ENCODE measurements at regions not wholly inside any gene's neighbourhood (a gene's known extent, or its start where the extent isn't known, plus 50 kb on each side); places are given as distances from the start of the nearest gene placed in this dataset.
"Not testable (repeated sequence)": the region's sequence is repeated elsewhere in the genome, so short reads cannot be mapped to it uniquely, and the experiment has no call there.

DNA sequence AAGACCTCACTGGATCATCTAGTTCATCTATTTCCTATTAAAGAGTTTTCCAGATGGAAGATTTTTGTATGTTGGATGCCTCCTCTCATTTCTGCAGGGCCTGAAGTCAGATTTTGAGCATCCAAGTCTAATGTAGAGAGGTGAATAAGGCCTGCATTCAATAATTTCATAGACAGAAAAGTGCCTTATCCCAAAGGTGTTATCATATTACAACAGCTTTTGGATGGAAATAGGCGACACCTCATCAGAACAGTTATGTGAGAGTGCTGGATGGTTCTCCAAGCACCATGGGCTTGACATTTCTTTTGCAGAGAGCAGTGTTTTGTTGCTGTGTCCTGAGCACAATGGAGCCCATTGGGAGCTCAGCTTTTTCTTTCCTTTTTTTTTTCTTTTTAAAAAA lies 162.4 kb upstream of the MEOX2 start:
- no peak for DNase-seq

DNA sequence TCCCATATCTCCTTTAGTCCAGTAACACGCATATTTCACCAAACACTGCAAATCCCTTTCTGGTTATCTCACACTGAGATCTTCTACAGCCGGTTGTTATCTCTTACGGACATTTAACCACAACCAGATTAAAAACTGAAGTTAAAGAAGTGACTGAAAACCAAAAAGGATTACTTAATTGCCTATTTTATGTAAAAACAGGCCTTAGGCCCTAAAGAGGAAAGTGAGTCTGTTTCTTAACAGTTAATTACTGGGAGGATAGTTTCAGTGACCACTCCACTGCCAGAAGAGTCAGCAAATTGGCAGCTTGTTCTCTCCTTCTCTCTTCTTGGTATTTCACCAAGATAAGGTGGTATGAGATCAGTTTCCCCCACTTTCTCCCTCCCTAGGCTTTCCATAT lies 161.9 kb upstream of the MEOX2 start:
- no peak for DNase-seq

DNA sequence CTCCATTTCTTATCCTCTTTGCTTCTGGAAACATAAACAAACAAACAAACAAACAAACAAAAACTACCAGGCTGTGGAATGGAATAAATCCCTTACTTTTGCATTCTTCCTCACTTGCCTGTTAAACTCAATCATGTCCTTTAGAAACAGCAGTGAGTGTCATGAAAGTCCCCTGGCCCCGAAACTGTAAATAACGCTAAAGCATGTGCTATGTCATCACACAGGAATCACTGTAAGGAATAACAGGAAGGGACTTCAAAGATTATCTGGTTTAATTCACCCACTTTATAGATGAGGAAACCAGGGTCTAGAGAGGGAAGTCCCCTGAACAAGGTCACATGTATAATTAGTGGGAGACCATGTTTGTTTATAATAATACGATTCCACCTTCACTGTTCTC lies 159.4 kb upstream of the MEOX2 start:
- no peak for DNase-seq

DNA sequence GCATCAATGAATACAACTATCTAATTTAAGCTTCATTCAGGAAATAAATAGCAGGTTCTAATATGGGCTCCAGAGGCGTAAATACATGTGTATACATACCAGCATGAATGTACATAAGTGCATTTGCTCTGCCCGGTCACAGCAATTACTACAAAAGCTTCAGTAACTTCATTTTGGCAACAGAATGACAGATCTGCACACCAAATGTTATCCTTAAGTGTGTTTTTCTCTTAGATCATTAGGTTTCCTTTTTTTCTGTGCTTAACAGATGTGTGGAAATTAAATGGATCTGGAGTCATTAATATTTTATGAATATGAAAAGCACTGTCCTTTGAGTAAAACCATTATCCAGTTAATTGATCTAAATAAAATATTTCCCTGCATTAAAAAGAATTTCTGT lies 159.0 kb upstream of the MEOX2 start:
- no peak for DNase-seq

DNA sequence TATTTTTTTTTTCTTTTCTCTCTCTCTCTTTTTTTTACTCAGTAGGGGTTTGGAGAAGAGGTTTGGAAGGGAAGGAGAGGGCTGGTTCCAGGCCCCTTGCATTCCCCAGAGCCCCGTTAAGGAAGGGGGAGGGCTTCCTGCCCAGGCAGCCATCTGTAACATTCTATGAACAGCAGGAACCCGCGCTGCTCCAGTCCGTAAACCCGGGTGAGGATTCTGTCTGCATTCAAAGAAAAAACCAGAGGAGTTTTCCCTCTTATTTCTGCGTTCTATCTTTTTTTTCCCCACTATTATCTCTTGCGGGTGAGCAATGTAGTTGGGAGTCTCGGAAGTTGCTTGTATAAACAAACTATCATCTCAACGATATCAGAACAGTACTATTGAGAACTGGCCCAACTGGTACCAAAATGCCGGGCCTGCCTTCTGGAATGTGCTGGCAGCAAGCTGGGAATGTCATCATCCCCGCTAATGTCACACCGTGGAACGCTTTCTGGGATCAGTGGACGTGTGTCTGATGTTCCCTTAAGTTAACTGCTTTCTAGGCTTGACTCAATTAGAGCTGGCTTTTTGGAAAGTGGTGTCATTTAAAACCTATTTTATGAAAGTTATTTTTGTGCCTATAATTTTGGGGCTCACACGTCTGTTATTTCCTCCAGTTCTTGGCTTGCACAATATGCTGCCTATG lies 153.1 kb upstream of the MEOX2 start:
- DNase-seq, result no peak

DNA sequence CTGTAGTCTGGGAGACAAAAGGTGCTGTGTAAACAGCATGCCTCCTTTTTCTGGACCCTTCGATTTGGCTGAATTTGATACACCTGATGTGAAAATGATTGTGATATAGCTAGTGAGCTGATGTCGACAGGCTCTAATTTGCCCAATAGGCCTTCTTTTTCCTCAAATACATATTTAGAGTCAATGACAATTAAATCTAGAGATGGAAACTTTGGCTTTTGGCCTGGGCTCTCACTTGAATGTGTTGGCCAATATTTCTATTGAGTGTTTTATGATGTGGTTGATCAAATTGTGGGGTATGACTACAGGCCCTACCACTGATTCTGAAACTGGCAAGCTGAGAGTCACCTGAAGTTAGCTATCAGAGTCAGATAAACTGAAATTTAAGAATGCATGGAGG lies 151.8 kb upstream of the MEOX2 start:
- no peak for DNase-seq

DNA sequence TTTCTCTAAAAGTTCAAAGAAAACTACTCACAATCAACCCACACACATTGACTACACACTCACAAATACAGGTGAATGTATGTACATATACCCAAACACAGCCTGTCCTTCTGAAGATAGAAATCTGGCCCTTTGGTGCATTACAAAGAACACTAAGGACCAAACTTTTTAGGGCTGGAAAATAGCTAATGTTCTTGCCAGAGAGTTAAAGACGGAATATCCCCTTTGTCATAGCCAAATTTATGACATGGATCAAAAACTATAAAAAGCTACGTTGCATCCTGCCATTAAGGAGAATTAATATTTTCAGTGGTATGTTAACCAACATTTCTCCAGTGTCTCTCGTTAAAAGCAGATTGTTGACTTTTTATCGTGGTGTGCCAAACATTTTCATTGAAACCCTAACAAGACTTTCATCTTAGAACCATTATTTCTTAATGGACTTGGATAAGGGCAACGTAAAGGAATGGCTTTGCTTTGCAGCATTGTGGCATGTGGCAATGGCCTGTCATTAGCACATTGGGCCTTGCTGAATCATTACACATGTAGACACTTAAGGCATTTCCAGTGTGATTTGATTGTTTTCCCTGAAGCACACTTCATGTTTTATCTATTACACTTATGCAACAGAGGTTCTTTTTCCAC lies 150.9 kb upstream of the MEOX2 start:
- no peak for DNase-seq

DNA sequence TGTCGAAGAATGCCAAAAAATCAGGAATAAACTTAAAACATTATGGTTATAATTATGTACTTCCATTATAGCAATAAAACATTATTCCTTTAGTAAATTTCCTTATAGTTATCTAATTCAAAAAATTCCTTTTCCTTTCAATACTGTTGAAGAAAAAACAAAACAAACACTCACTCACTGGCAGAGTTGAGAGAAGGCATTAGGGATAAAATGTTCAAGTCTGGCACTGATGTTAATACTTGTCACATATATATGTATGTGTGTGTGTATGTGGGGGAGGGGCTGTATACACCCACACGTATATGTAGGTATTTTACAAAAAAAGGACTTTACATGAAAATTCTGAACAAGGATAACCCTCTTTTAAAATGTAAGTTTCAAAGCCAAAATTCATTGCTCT lies 150.2 kb upstream of the MEOX2 start:
- no peak for DNase-seq

DNA sequence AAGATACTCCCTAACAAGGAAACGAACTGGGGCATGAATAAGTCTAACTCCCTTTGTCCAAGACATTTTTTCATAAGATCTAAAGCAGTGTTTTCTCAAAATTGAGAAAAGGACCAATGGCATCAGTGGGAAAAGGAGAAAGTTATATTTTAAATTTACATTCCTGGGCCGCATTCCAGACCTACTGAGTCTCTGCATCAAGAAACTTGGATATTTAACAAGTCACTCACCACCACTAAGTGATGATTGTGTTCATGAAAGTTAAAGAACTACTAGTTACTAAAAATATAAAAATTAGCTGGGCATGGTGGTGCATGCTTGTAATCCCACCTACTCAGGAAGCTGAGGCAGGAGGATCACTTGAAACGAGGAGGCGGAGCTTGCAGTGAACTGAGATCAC lies 149.6 kb upstream of the MEOX2 start:
- DNase-seq, result no peak

DNA sequence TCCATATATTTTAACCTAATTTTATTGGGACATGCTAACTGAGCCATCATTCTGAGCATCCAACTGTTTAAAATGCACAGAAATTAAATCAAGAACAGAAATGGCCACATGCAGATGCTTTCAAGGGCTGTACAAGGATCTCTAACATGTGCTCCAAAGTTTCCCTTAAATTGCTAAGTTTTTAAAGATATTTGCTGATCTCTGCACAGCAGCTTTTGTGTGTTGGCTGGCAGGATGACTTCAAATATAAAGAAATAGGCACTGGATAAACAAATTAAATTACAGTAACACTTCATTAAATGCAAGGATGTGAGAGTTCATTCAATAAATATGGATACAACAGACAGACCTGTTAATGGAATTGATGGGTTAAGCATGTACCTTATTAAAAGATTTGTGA lies 148.0 kb upstream of the MEOX2 start:
- DNase-seq, result no peak

DNA sequence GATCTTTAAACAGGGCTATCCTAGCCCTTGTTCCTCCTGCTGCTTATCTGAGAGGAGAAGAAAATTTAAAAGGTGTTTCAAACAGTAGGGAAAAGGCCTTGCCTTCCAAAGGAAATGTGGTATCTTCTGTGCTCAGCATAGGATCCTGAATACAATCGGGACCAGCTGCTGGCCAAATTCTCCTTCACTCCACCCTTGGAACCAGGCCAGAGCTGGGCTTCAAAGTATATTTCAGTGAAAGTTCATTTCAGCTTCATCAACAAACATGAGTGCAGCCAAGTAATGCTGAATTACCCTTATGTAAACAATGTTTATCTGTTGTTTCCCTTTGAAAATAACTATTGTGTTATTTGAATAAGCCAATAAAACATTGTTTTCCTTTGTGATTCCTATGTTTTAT lies 146.5 kb upstream of the MEOX2 start:
- DNase-seq, result no peak

DNA sequence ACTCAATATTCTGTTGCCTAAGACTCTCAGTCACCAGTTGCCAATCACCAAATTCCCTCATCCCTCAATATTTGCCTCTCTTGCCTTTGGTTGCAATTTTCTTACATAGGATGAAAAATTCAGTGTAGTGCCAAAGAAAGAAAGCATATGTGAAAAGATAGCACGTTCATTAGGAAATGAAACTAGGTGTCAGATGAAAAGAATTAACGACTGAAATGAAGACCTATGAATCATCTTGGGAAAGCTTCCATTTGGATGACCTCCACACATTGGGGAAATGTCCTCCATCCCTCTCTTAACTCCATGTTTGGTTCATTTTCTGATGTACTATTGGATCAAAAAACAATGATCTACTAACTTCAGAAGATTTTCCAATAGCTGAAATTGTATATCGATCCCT lies 145.1 kb upstream of the MEOX2 start:
- no peak for DNase-seq

DNA sequence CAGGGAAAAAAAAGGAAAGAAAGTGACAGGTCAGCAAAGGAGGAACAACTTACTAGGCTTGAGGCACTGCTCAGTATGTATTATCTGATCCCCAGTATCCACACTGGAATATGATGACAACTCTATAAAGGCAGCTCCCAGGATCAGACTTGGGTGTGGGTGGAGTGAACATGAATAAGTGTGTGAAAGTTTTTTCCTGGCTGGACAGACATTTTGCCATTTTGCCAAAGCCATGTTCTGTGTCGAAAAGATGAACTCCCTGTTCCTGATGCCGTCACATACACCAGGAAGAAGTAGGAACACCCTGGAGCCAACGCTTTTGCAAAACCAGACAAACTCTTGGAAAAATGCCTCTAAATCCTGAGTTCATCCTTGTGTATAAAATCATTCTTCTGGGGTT lies 143.2 kb upstream of the MEOX2 start:
- no peak for DNase-seq

DNA sequence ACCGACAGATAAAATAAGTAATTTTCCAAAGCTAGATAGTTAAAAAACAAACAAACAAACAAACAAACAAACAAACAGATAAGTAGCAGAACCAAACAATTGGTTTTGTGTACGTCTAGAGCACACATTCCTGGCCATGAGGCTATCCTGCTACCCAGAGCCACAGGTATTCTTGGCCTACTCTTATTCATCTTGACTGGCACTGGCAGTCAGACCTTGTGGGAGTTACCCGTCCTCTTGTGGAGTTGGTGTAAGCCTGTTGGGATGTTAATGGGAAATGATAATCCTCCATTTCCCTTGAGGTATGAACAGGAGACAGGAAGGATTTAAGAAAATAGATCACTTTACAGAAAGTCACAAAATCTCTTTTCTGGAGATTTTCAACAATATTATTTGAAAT lies 142.4 kb upstream of the MEOX2 start:
- no peak for DNase-seq

DNA sequence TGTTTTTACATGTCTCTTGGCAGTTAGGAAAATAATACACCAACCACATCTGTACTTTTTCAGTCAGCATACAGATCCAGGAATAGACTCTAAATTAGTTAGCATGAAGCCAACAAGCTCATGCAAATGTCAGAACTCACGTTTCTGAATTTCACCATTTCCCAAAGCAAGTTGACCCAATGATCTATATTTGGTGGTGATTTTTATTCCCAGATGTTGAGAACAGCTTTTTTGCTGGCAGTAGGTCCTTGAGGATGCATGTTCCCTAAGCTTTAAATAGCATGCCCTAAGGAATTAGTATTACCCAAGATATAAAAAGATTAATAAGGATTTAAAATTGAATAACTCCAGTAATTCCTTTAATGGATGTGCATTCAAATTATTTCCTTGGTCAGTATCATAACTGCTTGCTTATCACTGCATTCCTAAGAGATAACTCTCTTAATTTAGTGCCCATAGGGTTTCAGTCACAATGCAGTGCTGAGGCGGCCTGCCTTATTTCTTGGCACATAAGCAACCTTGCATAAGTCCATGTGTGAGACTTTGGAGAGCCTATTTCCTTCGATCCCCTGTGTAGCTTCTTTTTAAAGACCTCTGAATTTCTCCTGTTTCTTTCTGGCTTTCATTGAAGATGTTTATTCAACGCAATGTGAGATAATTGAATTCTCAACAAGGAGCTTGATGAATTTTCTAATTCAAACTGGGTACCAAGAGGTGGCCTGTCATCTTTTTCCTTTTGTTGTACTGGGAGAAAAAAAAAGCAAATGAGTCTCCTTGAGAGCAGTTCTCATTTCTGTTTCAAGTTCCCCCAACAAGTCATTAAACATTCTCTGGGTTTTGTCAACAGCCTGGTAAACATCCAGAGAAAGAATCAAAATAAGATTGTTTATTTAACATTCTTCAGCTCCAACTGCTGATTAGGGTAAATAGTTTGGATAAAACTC lies 135.3 kb upstream of the MEOX2 start:
- DNase-seq, result no peak

DNA sequence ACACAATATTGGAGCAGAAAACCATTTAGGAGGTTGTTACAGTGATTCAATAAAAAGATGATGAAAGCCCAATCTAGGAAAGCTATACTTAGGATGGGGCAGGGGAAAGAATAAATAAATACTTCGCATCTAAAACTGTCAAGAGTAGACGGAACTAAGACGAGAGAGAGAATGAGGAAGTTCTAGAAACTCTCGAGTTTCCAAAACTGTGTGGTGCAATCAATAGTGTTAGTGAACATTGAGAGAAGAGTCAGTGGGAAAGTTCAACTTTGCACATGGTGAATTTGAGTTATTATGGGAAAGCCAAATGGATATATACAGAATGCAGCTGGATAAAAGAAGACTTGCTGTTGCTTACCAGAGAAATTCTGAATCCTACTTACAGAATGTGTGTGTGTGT lies 133.8 kb upstream of the MEOX2 start:
- no peak for DNase-seq

DNA sequence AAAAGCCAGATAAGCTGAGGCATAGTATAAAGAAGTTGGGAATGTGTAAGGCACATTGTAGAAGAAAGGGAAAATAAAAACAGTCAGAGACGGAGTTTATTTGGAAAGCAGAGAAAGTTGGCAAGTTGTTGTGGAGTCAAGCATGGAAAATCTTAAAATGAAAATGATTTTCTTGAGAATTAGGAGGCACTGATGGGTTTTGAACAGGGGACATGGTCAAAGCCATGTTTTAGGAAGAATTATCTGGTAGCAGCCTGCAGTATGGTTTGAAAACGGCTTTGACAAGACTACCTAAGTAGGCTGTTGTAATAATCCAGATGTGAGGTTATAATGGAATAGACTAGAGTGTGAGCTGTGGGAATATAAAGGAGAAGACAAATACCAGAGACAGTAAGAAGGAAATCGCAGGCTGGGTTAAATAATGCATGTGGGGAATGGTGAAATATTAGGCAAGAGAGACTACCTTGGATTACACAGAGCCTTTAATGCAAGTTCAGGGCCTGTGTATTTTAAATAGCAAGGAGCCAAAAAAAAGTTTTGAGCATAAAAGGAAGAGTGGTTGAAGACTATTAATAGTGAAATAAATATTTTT lies 130.4 kb upstream of the MEOX2 start:
- no peak for DNase-seq

DNA sequence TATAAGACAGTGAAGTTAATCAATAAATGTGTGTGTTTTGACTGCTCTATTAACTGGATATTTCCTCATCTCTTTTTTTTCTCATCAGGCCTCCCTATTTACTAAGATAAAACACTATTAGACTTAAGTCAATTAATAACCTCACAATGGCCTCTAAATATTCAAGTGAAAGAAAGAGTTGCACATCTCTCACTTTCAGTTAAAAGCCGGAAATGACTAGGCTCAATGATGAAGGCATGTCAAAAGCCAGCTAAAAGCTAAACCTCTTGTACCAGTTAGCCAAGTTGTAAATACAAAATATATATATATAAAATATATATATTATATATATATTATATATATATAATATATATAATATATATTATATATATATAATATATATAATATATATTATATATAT lies 127.0 kb upstream of the MEOX2 start:
- no peak for DNase-seq

DNA sequence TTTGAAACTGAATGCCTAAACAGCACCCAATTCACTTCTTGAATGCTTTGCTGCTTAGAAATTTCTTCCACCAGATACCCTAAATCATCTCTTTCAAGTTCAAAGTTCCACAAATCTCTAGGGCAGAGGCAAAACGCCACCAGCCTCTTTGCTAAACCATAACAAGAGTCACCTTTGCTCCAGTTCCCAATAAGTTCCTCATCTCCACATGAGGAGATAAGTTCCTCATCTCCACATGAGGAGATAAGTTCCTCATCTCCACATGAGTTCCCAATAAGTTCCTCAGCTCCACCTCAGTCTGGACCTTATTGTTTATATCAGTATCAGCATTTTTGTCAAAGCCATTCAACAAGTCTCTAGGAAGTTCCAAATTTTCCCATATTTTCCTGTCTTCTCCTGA lies 123.9 kb upstream of the MEOX2 start:
- not testable (repeated sequence) for DNase-seq

DNA sequence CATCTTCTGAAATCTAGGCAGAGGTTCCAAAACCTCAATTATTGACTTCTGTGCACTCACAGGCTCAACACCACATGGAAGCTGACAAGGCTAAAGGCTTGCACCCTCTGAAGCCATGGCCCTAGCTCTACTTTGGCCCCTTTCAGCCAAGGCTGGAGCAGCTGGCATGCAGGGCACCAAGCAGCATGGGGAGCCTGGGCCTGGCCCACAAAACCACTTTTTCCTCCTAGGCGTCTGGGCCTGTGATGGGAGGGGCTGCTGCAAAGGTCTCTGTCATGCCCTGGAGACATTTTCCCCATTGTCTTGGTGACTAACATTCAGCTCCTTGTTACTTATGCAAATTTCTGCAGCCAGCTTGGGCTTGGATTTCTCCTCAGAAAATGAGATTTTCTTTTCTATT lies 123.5 kb upstream of the MEOX2 start:
- DNase-seq, result not testable (repeated sequence)

DNA sequence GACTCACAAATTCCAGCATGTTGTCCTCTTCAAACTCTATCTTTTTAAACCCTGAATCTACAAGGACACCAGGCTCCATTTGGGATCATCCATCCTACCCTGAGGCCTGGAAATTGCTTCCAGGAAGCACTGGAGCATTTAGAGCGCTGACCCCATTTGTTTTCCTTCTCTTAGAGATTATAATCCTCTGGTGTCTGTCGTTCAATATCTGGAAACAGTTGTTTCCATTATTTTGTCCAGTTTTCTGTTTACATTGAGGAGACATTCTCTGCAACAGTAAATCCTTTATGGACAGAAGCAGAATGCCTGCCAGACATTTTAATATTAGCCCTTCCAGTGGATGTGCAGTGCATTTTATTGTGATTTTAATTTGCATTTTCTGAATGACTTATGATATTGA lies 119.4 kb upstream of the MEOX2 start:
- no peak for DNase-seq

DNA sequence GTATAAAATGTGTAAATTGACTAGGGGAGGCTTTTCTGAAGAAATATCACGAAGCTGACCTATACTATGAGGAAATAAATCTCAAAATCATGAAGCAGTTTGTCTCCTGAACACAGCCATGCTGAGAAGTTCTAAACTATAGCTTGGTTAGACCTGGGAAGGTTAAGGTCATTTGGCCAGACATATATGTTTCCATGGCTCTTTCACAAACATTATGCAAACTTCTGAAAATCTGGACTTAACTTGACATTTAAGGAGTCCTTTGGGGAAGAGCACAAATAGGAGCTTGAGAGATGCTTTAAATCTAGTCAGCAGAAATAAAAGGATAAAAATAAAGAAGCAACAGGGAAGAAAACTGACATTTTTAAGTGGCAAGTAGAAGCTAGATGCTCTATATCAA lies 115.9 kb upstream of the MEOX2 start:
- no peak for DNase-seq

DNA sequence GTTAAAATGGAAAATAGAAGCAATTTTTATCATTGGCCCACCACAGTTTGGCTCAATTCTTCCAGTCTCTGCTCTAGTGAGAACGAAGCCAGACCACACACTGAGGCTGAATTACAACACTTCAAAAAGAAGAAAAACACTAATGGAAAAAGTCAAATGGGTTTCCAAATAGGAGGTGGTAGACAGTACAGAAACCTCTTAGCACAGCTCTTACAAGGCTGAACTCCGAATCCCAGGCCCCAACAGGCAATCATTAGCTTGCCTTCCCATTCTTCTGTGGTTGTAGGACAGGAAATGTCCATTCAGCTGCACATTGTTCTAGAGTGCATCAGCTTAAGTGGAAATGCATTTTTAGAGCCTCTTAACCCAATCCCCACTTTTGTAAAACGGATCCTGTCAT lies 115.1 kb upstream of the MEOX2 start:
- no peak for DNase-seq

DNA sequence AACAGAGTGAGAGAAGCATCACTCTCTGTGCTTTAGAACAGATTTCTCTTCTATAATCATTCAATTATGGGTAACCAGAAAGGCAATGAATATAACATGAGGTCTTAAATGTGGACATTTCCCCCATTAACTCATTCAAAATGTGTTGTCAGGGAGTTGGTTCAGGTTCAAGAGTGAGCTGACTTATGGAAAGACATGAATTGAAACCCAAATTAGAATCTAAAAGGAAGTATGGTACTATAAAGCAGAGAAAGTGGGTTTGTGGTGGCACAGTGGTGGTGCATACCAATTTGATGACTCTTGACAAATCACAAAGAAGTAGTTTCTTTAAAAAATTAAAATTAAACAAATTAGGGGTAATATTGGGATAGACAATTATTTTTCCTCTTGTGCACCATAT lies 114.6 kb upstream of the MEOX2 start:
- DNase-seq, result no peak

Measured in central memory CD4-positive, alpha-beta T cell (primary cell).